ENCODE measurements at regions not wholly inside any gene's neighbourhood (a gene's known extent, or its start where the extent isn't known, plus 50 kb on each side); places are given as distances from the start of the nearest gene placed in this dataset.

DNA sequence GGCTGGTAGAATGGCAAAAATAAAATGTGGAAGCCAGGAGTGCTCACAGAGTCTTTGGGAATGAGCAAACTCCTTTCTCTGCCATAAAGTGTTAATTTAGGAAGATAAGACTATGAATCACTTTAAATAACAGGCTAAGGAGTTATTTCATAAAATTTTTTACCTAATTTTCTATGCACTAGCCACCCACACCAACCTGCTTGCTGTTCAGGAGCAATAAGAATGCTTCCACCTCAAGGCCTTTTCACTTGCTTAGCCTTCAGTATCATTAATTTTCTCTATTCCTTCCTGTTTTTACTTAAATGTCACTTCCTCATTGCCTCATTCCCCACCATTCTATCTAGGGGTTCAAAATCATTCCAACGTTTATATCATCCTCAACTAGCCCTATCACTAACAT, 326.8 kb downstream of the CCER1 start:
- H3K27me3 ChIP-seq = no peaks in the 10 kb centered on the region
- TF ChIP-seq POLR2A (IDR thresholded peaks at IDR 0.05) = no peak
- TF ChIP-seq, protein P1, sequence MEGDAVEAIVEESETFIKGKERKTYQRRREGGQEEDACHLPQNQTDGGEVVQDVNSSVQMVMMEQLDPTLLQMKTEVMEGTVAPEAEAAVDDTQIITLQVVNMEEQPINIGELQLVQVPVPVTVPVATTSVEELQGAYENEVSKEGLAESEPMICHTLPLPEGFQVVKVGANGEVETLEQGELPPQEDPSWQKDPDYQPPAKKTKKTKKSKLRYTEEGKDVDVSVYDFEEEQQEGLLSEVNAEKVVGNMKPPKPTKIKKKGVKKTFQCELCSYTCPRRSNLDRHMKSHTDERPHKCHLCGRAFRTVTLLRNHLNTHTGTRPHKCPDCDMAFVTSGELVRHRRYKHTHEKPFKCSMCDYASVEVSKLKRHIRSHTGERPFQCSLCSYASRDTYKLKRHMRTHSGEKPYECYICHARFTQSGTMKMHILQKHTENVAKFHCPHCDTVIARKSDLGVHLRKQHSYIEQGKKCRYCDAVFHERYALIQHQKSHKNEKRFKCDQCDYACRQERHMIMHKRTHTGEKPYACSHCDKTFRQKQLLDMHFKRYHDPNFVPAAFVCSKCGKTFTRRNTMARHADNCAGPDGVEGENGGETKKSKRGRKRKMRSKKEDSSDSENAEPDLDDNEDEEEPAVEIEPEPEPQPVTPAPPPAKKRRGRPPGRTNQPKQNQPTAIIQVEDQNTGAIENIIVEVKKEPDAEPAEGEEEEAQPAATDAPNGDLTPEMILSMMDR (IDR thresholded peaks at IDR 0.05) = no peak
- H3K4me1 ChIP-seq = no peaks in the 10 kb centered on the region
- H3K4me3 ChIP-seq = no peak overlapping the region
- DNase-seq = no peak
- WGBS, 4 donors = 57 to 75% (median 67%) methylated on average over 1 of the region's 1 CpG
- peaks cover 0 to 5% (median 0%) of the 10 kb centered on the region in 12 donors for H3K9me3 ChIP-seq
- H3K36me3 ChIP-seq = no peaks in the 10 kb centered on the region
- intact Hi-C loops (cut with DNase I) = no loop called here
- ATAC-seq = no peak
- H3K27ac ChIP-seq = no peak overlapping the region

DNA sequence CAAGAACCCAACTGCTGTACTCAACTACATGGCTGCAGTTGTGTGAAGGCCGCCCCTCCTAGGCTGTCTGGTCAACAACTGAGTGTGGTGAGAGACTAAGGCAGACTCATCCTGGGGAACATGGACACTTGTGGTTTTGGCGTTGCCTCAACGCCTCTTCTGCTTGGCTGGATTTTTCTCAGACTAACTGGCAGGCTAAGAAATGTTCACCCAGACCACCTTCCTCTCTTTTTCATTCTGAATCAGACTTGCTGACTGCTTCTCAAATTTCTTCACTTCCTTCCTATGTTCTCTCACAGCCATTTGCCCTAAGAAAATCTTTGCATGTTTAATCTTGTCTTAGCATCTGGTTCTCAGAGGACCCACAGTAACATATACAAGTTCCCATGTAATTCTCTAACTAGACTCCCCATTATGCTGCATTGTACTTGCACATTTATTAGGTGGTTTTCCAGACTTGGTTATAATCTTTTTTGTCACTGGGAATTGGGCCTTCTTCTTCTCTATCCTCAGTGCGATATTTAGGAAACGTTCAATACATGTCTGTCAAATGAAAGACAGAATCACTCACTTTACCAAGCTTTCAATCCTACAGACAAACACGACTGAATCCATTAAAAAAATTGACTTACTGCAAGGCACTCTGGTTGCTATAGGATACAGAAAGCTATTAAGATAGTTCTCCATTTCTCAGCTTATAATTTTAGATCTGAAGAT, 327.6 kb downstream of the CCER1 start:
- WGBS, 4 donors = 89 to 93% (median 91%) methylated on average over 6 of the region's 6 CpGs
- Histone ChIP-seq H3K27ac (no peak overlapping the region), H3K4me1 (peaks cover 0 to 7% (median 0%) of the 10 kb centered on the region in 12 donors), H3K36me3 (no peaks in the 10 kb centered on the region), H3K4me3 (no peak overlapping the region), H3K27me3 (no peaks in the 10 kb centered on the region), H3K9me3 (no peaks in the 10 kb centered on the region)
- no peak for ATAC-seq
- intact Hi-C loops (cut with DNase I) = no loop called here
- DNase-seq = peak in 1 of 5 donors; percentile 23
- TF ChIP-seq, protein P1 (IDR thresholded peaks at IDR 0.05) = no peak
- no peak for TF ChIP-seq POLR2A (IDR thresholded peaks at IDR 0.05)

DNA sequence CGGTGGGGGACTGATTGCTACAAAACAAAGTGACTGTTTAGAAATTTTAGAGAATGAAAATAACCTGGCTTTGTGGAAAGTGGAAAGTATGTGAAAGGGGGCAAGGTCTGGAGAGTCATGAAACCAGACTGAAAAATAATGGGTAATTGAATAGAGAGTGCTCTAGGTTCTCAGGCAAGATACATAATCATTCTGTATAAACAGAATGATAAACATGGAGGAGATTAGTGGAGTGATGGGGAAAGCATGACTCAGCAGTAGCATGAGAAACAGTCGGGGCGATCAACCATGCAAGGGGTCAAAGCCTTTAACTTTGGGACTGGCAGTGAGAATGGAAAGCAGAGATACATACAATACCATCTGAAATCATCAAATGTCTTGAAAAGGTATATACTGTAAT, 332.5 kb downstream of the CCER1 start:
- TF ChIP-seq, protein P1 (IDR thresholded peaks at IDR 0.05) = no peak
- no peak for TF ChIP-seq POLR2A (IDR thresholded peaks at IDR 0.05)
- Histone ChIP-seq H3K4me1 (peaks cover 0 to 10% (median 0%) of the 10 kb centered on the region in 12 donors), H3K36me3 (no peaks in the 10 kb centered on the region), H3K27ac (peak overlapping the region in 1 of 12 donors; percentile 3), H3K27me3 (no peaks in the 10 kb centered on the region), H3K9me3 (no peaks in the 10 kb centered on the region), H3K4me3 (no peak overlapping the region)
- WGBS, 4 donors = 72 to 89% (median 81%) methylated on average over 3 of the region's 3 CpGs
- no peak for DNase-seq
- ATAC-seq = no peak
- intact Hi-C loops (cut with DNase I) = no loop called here

DNA sequence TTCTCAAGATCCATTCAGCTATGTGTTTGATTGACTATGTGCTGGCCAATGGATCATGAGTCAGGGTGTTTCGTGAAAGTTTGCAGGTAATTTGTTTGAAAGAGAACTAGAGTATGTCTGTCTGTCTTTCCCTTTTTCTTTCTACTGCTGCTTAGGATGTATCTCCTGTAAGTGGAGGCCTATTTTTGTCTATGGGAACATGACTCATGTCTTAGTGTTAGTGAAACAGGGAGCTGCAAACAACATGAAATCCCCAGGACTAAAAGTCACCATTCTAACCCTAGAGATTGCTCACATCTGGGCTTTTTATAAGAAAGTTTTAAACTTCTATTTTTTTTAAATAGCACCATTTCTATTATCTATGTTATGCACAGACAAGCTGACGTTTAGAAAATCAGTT, 333.0 kb downstream of the CCER1 start:
- WGBS, 4 donors = 62 to 84% (median 72%) methylated on average over 2 of the region's 2 CpGs
- DNase-seq (no peak), ATAC-seq (peak in 3 of 4 donors; percentile 42 to 75 (median 63))
- Histone ChIP-seq H3K4me1 (peaks cover 0 to 10% (median 0%) of the 10 kb centered on the region in 12 donors), H3K36me3 (no peaks in the 10 kb centered on the region), H3K9me3 (no peaks in the 10 kb centered on the region), H3K4me3 (no peak overlapping the region), H3K27ac (peak overlapping the region in 1 of 12 donors; percentile 3), H3K27me3 (no peaks in the 10 kb centered on the region)
- no peak for TF ChIP-seq POLR2A (IDR thresholded peaks at IDR 0.05)
- TF ChIP-seq, protein P1 (IDR thresholded peaks at IDR 0.05) = no peak
- intact Hi-C loops (cut with DNase I) = no loop called here

All from heart left ventricle (tissue), 16 donors.